Body of pancreas (tissue), 4 donors: ENCODE measurements at regions not wholly inside any gene's neighbourhood (a gene's known extent, or its start where the extent isn't known, plus 50 kb on each side); places are given as distances from the start of the nearest gene placed in this dataset.

ENCODE experiments used
- CTCF ChIP-seq, 7 experiments: fragments of 450-650 bp in 4 of 7; fragments of 200-600 bp in 3 of 7; sonication (generic) in 3 of 7; IDR thresholded peaks; one replicate each; pipeline ENCODE4 v1.5.1; 2016 to 2019; ENCODE audit warnings: antibody characterized with exemption in 7 of 7
- POLR2A ChIP-seq, 3 donors: fragments of 450-650 bp; IDR thresholded peaks; one replicate each; pipeline ENCODE4 v1.6.1; 2016; ENCODE audit warnings: antibody characterized with exemption in 3 of 3, mild to moderate bottlenecking in 2 of 3

GRCh38 chr11:122030286-122030685 lies 85.7 kb downstream of the BLID start:
- TF ChIP-seq CTCF (IDR thresholded peaks at IDR 0.05) (no peak), POLR2A (IDR thresholded peaks at IDR 0.05) (no peak)
